GM18867 (cell line): ENCODE measurements at regions not wholly inside any gene's neighbourhood (a gene's known extent, or its start where the extent isn't known, plus 50 kb on each side); places are given as distances from the start of the nearest gene placed in this dataset.
"Not testable (repeated sequence)": the region's sequence is repeated elsewhere in the genome, so short reads cannot be mapped to it uniquely, and the experiment has no call there.

Experiments used
- ATAC-seq: cut with Tn5 transposase; IDR thresholded peaks from one replicate; pipeline ENCODE4 v1.9.1; 2021; ENCODE audit warnings: mild to moderate bottlenecking, moderate library complexity; ENCODE audit not compliant: unreplicated experiment

DNA sequence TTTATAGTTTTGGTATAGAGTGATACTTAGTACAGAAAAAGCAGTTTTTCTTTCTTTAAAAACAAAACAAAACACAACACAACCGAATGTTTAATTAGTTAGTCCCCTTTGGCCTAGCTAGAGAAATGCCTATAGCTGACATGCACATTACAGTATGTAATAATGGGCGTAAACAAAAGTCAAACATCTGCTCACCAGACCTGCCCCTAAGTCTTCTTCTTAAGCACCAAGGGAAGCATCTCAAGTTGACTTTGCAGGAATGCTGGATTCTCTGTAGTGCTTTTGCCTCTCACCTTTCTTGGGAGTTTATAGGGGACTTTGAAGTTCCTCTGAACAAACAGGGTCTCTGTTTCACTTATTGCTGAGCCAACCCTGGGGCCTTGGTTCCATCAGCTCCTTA is 143.7 kb downstream of the TM2D1 start:
- ATAC-seq: no peak

GRCh38 chr1:61580417-61580816 is 144.5 kb downstream of the TM2D1 start:
- no peak for ATAC-seq

DNA sequence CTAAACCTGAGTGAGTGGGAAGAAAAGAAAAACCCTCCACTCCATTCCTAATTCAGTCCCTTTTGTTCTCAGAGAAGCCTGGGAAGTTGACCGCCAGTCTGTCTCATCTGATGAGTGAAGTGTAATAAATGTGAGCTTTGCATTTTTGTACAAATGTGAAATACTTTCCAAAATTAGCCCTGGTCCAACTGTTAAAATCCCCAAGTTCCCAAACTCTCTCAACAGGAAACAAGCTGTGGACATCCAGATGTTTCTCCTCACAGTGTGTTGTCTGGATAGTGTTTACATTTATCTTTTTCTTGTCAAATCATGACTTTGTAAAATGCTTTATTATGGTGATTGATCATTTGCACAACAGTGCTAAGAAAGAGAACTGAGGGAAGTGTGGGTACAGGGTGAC is 145.1 kb downstream of the TM2D1 start:
- no peak for ATAC-seq

- ATAC-seq: no peak
Measured at GRCh38 chr1:61572046-61572445, 152.9 kb downstream of the TM2D1 start.

- ATAC-seq: no peak
Measured at GRCh38 chr1:61570191-61570590, 154.8 kb downstream of the TM2D1 start.

- ATAC-seq: no peak
Measured at GRCh38 chr1:61569303-61569621, 155.7 kb downstream of the TM2D1 start.

- no peak for ATAC-seq
Measured at GRCh38 chr1:61568460-61569302, 156.3 kb downstream of the TM2D1 start.

DNA sequence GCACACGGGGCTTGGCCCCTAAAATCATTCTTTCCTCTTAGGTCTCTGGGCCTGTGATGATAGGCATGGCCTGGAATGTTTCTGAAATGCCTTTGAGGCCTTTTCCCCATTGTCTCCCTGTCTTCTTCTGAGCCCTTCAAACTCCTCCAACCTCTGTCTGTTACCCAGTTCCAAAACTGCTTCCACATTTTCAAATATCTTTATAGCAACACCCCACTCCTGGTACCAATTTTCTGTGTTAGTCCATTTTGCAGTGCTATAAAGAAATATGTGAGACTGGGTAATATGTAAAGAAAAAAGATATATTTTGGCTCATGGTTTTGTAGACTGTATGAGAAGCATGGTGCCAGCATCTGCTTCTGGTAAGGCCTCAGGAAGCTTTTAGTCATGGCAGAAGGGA is 158.8 kb downstream of the TM2D1 start:
- ATAC-seq: no peak

DNA sequence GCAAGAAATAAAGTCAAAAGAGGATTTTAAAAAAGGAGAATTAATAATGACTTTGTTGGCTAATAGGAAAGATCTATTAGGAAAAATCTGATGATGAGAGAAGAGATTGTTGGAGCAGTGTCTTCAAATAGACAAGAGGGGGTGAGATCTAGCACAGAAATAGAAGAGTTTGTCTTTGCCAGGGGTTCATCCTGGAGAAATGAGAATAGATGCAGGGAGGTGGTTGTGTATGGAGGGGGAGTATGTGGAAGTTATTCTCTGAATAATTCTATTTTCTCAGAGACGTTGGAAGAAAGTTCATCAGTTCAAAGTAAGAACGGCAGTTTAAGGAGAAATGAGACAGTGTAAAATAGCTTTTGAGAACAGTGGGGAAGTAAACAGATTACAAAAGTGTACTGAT is 161.3 kb downstream of the TM2D1 start:
- ATAC-seq: no peak

DNA sequence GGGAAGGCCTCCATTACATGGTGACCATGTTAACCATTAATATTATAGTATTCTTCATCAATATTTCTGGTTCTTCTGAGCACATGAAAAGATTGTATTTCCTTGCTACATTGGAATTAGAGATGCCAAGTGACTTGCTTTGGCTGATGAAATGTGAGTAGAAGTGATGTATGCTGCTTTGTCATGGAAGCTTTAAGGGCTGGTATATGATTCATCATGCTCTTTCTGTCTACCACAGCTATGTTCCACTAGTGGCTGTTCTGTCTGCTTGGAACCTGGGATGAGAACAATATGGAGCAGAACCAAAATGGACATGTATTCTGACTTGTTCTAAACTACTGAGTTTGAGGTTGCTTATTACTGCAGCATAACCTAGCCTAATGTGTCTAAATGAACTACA is 163.3 kb downstream of the TM2D1 start:
- no peak for ATAC-seq

DNA sequence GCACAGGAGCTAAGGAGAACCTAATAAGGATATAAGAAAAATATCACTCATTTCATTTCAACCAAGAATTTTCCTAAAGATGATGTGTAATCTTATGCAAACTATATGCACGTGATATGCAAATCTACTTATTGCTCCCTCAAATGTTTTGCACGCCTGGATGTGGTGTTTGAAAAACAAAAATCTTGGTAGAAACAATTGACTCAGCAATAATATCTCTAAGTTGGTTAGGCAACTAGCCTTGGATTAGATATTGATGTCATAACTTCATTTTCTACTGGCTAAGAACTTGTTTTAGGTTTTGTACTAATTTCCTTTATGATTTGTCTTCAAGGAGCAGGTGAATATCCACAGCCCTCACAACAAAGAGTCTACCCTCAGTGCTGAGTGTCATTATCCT is 164.6 kb downstream of the TM2D1 start:
- ATAC-seq: no peak

DNA sequence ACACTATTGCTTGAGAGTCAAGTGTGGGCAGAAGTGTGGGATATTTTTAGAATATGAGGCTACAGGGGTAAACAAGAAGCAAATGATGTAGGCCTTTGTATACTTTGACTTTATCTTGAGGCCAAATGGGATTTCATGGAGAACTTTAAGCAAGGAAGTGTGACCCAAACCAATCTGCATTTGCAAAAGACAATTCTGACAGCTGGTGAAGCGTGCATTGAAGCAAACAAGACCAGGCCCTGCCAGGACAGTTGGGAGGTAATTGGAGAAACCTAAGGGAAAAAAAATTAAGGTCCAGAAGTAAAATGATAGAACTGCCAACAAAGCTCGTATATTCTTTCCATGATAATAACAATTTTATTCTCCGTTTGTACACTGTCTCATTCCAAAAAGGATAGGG is 168.3 kb downstream of the TM2D1 start:
- no peak for ATAC-seq

DNA sequence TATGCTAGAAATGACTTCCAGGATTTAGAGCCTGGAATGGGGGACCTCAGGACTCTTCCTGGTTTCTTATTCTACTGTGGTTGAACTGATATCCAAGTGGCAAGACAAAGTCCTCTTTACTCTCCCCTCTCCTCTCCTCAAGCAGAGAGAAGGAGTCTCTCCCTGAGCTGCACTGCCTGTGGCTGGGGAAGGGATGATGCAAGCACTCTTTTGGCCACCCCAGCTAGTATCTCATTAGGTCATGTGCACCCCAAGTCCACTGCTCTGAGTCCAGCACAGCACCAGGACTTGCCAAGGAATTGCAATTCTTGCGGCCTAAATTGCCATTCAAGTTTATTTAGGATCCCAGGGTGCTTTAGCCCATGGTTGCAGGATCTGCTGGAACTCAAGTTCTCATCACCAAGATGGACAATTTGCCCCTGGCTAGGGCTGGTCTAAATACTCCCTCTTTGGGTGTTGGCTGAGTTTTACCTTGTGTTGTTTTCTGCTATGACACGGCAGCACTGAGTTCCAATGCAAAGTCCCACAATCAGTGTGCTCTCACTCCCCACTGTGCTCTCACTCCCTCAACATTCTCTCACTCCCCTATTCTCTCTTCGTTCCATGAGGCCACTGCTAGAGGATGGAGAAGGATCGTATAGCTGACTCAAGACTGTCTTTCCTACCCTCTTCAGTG is 172.2 kb downstream of the TM2D1 start:
- no peak for ATAC-seq

GRCh38 chr1:61547302-61547701 is 177.6 kb downstream of the TM2D1 start:
- not testable (repeated sequence) for ATAC-seq

DNA sequence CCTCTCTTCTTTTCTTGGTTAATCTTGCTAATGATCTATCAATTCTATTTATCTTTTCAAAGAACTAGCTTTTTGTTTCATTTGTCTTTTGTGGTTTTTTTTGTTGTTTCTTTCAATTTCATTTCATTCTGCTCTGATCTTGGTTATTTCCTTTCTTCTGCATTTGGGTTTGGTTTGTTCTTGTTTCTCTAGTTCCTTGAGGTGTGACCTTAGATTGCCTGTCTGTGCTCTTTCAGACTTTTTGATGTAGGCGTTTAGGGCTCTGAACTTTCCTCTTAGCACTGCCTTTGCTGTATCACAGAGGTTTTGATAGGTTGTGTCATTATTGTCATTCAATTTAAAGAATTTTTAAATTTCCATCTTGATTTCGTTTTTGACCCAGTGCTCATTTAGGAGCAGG is 180.1 kb downstream of the TM2D1 start:
- not testable (repeated sequence) for ATAC-seq

DNA sequence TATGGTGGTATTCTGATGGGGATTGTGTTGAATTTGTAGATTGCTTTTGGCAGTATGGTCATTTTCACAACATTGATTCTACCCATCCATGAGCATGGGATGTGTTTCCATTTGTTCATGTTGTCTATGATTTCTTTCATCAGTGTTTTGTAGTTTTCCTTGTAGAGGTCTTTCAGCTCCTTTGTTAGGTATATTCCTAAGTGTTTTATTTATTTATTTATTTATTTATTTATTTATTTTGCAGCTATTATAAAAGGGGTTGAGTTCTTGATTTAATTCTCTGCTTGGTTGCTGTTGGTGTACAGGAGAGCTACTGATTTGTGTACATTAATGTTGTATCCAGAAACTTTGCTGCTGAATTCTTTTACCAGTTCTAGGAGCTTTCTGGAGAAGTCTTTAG is 181.4 kb downstream of the TM2D1 start:
- not testable (repeated sequence) for ATAC-seq

- no peak for ATAC-seq
Measured at GRCh38 chr1:61539720-61540462, 185.1 kb downstream of the TM2D1 start.

- ATAC-seq: no peak
Measured at GRCh38 chr1:61538228-61538627, 186.7 kb downstream of the TM2D1 start.

DNA sequence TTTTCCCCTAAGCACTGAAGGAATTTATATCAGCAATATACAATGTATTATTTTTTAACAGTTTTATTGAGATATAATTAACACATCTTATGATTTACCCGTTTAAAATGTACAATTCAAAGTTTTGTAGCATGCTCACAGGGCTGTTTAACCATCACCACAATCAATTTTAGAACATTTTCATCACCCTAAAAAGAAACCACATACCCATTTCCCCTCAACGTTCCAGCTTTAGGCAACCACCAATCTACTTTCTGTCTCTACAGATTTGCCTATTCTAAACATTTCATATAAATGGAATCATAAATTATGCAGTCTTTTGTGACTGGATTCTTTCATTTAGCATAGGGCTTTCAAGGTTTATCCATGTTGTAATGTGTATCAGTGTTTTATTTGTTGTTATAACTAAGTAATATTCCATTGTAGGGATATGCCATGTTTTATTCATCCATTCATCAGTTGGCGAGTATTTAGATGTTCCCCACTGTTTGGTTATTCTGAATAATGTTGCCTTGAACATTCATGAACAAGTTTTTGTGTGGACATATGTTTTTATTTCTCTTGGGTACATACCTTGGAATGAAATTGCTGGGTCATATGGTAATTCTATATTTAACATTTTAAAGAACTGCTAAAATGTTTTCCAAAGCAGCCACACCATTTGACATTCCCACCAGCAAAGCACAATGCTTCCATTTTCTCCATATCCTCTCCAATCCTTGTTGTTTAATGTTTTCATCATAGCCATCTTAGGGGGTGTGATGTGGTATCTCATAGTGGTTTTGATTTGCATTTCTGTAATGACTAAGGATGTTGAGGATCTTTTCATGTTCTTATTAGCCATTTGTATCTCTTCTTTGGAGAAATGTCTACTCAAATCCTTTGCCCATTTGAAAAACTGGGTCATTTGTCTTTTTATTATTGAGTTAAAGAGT is 188.5 kb downstream of the TM2D1 start:
- ATAC-seq: no peak

DNA sequence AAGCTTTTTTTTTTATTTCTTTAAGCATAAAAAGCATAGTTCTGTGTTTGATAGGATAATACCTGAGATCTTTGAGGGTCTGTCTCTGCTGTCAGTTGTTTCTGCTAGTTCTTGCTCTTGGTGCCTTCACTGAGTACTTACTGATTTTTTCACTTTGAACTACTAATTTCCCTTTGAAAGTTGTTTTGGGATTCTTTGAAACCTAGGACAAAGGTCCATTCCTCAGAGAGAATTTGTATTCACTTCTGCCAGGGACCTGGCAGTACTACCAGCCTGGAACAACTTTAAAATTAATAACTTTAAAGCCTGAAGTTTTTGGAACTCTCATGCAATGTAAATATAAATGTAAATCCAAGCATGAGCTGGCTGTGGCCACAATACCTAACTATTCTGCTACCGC is 190.1 kb downstream of the TM2D1 start:
- ATAC-seq: no peak

DNA sequence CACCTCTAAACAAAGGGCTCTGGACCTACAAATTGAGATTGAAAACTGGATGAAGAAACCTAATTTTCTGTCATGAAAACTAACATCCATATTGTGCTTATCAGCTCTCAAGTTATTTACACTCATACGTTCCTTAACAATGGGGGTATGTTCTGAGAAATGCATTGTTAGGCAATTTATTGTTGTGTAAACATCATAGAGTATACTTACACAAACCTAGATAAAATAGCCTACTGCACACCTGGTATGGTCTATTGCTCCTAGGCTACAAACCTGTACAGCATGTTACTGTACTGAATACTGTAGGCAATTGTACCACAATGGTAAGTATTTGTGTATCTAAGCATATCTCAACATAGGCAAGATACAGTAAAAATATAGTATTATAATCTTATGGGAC is 191.4 kb downstream of the TM2D1 start:
- ATAC-seq: no peak
